ENCODE measurements at regions not wholly inside any gene's neighbourhood (a gene's known extent, or its start where the extent isn't known, plus 50 kb on each side); places are given as distances from the start of the nearest gene placed in this dataset.

- H3K27me3 ChIP-seq (ENCODE audit: control insufficient read depth in 2 of 2, insufficient read depth in 2 of 2, low read length in 2 of 2): no peaks in the 10 kb centered on the region
- no peak overlapping the region for H3K4me2 ChIP-seq (ENCODE audit: insufficient read depth, low read length)
- H3K9ac ChIP-seq (ENCODE audit: insufficient read depth in 1 of 2, low read depth in 2 of 2, low read length in 2 of 2): no peak overlapping the region
- H3K4me3 ChIP-seq: no peak overlapping the region
- no peak for ATAC-seq
- 0% methylated on average over 1 of the region's 1 CpG for WGBS (ENCODE audit: insufficient coverage, low coverage, missing lambda C conversion rate)
- H3K9me1 ChIP-seq (ENCODE audit: control insufficient read depth, insufficient read depth, low read length): no peaks in the 10 kb centered on the region
- CTCF ChIA-PET (ENCODE audit: low intra/inter-chr PET ratio): no interaction called here
- no peak for FAIRE-seq
- no peaks in the 10 kb centered on the region for H4K20me1 ChIP-seq (replicated peaks; ENCODE audit: control insufficient read depth, insufficient read depth, low read length)
- H3K27ac ChIP-seq (ENCODE audit: extremely low read depth, low read depth, low read length): no peak overlapping the region
- H2AFZ ChIP-seq (ENCODE audit: low read depth, low read length): no peak overlapping the region
- POLR2A ChIA-PET: no interaction called here
- H3K4me1 ChIP-seq (replicated peaks in 1 of 2; ENCODE audit: control insufficient read depth in 2 of 2, insufficient read depth in 2 of 2, low read length in 2 of 2): no peaks in the 10 kb centered on the region
- intact Hi-C loops (cut with micrococcal nuclease) (no loop called here), in situ Hi-C loops (cut with MboI) (no loop called here)
- H3K36me3 ChIP-seq (ENCODE audit: control insufficient read depth, insufficient read depth, low read length): no peaks in the 10 kb centered on the region
- no peaks in the 10 kb centered on the region for H3K9me3 ChIP-seq (replicated peaks; ENCODE audit: control insufficient read depth, insufficient read depth, low read depth, low read length)
- BruUV-seq (replicated peaks): no TSS peak
- H3K79me2 ChIP-seq (ENCODE audit: control insufficient read depth, insufficient read depth, low read length): no peaks in the 10 kb centered on the region
- DNase-seq (ENCODE audit: extremely low read depth in 1 of 4, low spot score in 3 of 4): no peak
- TF ChIP-seq ID3 (CRISPR knock-in tag; IDR thresholded peaks at IDR 0.05) (no peak), ID3 (tag; IDR thresholded peaks at IDR 0.05) (no peak), NCOR1 (IDR thresholded peaks at IDR 0.05) (no peak), KLF1 (tag; IDR thresholded peaks at IDR 0.05) (no peak), BRD9 (IDR thresholded peaks at IDR 0.05; ENCODE audit: low read depth, partially characterized antibody) (no peak), MTA3 (IDR thresholded peaks at IDR 0.05; ENCODE audit: borderline replicate concordance) (no peak), ZC3H11A (IDR thresholded peaks at IDR 0.05; ENCODE audit: low read depth, low read length) (no peak), ZFPM2 (CRISPR knock-in tag; IDR thresholded peaks at IDR 0.05) (no peak)
These were observed 197.1 kb downstream of the CAVIN4 start for GRCh38 chr9:100774962-100775361.

- ChIA-PET POLR2A (no interaction called here), CTCF (ENCODE audit: low intra/inter-chr PET ratio) (no interaction called here)
- Histone ChIP-seq H3K36me3 (ENCODE audit: control insufficient read depth, insufficient read depth, low read length) (no peaks in the 10 kb centered on the region), H3K9me3 (replicated peaks; ENCODE audit: control insufficient read depth, insufficient read depth, low read depth, low read length) (no peaks in the 10 kb centered on the region), H3K79me2 (ENCODE audit: control insufficient read depth, insufficient read depth, low read length) (no peaks in the 10 kb centered on the region), H3K27ac (ENCODE audit: extremely low read depth, low read depth, low read length) (no peak overlapping the region), H3K9me1 (ENCODE audit: control insufficient read depth, insufficient read depth, low read length) (no peaks in the 10 kb centered on the region), H2AFZ (ENCODE audit: low read depth, low read length) (no peak overlapping the region), H4K20me1 (replicated peaks; ENCODE audit: control insufficient read depth, insufficient read depth, low read length) (no peaks in the 10 kb centered on the region), H3K9ac (ENCODE audit: insufficient read depth in 1 of 2, low read depth in 2 of 2, low read length in 2 of 2) (no peak overlapping the region), H3K4me1 (replicated peaks in 1 of 2; ENCODE audit: control insufficient read depth in 2 of 2, insufficient read depth in 2 of 2, low read length in 2 of 2) (no peaks in the 10 kb centered on the region), H3K27me3 (ENCODE audit: control insufficient read depth in 2 of 2, insufficient read depth in 2 of 2, low read length in 2 of 2) (no peaks in the 10 kb centered on the region), H3K4me3 (no peak overlapping the region), H3K4me2 (ENCODE audit: insufficient read depth, low read length) (no peak overlapping the region)
- no TSS peak for BruUV-seq (replicated peaks)
- TF ChIP-seq CBX2 (IDR thresholded peaks at IDR 0.05; ENCODE audit: insufficient read depth, low read length, poor library complexity, severe bottlenecking) (no peak), ZFP36 (IDR thresholded peaks at IDR 0.05; ENCODE audit: low read depth, low read length, partially characterized antibody) (no peak), ZNF347 (CRISPR knock-in tag; IDR thresholded peaks at IDR 0.05; ENCODE audit: low read depth) (no peak), ZNF766 (CRISPR knock-in tag; conservative IDR thresholded peaks at IDR 0.05) (no peak)
- in situ Hi-C loops (cut with MboI) (no loop called here), intact Hi-C loops (cut with micrococcal nuclease) (no loop called here)
- FAIRE-seq: no peak
- ATAC-seq: no peak
- DNase-seq (ENCODE audit: extremely low read depth in 1 of 4, low spot score in 3 of 4): no peak
- 0% methylated on average over 1 of the region's 1 CpG for WGBS (ENCODE audit: insufficient coverage, low coverage, missing lambda C conversion rate)
These were observed 198.0 kb downstream of the CAVIN4 start for GRCh38 chr9:100775912-100776311.
